DND-41 (cell line): ENCODE measurements at regions not wholly inside any gene's neighbourhood (a gene's known extent, or its start where the extent isn't known, plus 50 kb on each side); places are given as distances from the start of the nearest gene placed in this dataset.

Source experiments
- ATAC-seq: fragments of 200-7000 bp; cut with Tn5 transposase; 3 replicates; pipeline ENCODE4 v1.9.1; 2021; ENCODE audit warnings: low read depth; ENCODE audit not compliant: insufficient read depth
- DNase-seq: peaks from one replicate; pipeline ENCODE4 v3.0.0-alpha.2; 2020
- H2AFZ ChIP-seq: 2 replicates; pipeline ENCODE4 v1.6.0; 2012; ENCODE audit warnings: low read depth, low read length
- H3K27ac ChIP-seq: 2 replicates; pipeline ENCODE4 v1.5.1; 2012; ENCODE audit warnings: low read length, inconsistent platforms
- H3K27me3 ChIP-seq: fragments of 200-600 bp; sonication (generic); 2 replicates; pipeline ENCODE4 v1.6.0; 2012; ENCODE audit warnings: low read length, mild to moderate bottlenecking, inconsistent platforms; ENCODE audit not compliant: insufficient read depth, poor library complexity
- H3K36me3 ChIP-seq: 2 replicates; pipeline ENCODE4 v1.5.1; 2012; ENCODE audit warnings: low read length, inconsistent platforms; ENCODE audit not compliant: insufficient read depth
- H3K4me1 ChIP-seq: 2 replicates; pipeline ENCODE4 v1.5.1; 2012; ENCODE audit warnings: mild to moderate bottlenecking, low read length; ENCODE audit not compliant: insufficient read depth
- H3K4me2 ChIP-seq: 2 replicates; pipeline ENCODE4 v1.6.0; 2012; ENCODE audit warnings: mild to moderate bottlenecking, moderate library complexity, low read length, inconsistent platforms; ENCODE audit not compliant: insufficient read depth
- H3K4me3 ChIP-seq, 2 experiments: fragments of 200-600 bp in 1 of 2; shearing (Covaris generic) in 1 of 2; 2 replicates each; pipeline ENCODE4 v1.5.1; 2012 to 2016; ENCODE audit warnings: inconsistent platforms in 2 of 2, low read length in 2 of 2, mild to moderate bottlenecking in 2 of 2, low read depth in 1 of 2, moderate library complexity in 1 of 2
- H3K79me2 ChIP-seq: 2 replicates; pipeline ENCODE4 v1.6.0; 2012; ENCODE audit warnings: low read length, inconsistent platforms; ENCODE audit not compliant: insufficient read depth
- H3K9ac ChIP-seq: 2 replicates; pipeline ENCODE4 v1.6.0; 2012; ENCODE audit warnings: low read depth, mild to moderate bottlenecking, inconsistent platforms, low read length, moderate library complexity
- H3K9me3 ChIP-seq: 2 replicates; pipeline ENCODE4 v1.5.1; 2012; ENCODE audit warnings: low read length, moderate library complexity, mild to moderate bottlenecking, inconsistent platforms; ENCODE audit not compliant: insufficient read depth, severe bottlenecking
- H4K20me1 ChIP-seq: 2 replicates; pipeline ENCODE4 v1.6.0; 2012; ENCODE audit warnings: low read length; ENCODE audit not compliant: insufficient read depth
- CTCF ChIP-seq: IDR thresholded peaks from 2 replicates; pipeline ENCODE4 v1.5.1; 2012; ENCODE audit warnings: borderline replicate concordance, low read length, moderate library complexity, mild to moderate bottlenecking; ENCODE audit not compliant: poor library complexity, severe bottlenecking; ENCODE audit errors: extremely low read depth
- EZH2 ChIP-seq: IDR thresholded peaks from 3 replicates; pipeline ENCODE4 v1.6.1; 2012; ENCODE audit warnings: borderline replicate concordance, low read depth, mild to moderate bottlenecking, moderate library complexity, low read length, inconsistent platforms; ENCODE audit not compliant: severe bottlenecking

DNA sequence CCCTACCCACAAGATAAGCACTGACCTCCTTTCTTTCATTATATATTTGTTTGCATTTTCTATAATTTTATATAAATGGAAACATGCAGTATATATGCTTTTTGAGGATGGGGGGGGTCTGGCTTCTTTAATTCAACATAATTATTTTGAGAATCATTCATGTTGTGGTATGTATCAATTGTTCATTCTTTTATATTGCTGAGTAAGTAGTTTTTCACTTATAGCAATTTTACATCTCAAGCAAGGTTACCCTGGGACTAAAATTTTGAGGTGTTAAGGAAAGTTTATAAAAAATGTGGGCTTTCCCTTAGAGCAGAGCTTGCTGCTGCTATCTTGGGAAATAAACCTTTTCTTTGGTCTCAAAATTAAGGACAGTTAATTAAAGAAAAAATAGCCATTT lies 89.9 kb upstream of the EGLN3 start:
- peaks cover 49% of the 10 kb centered on the region for H3K4me1 ChIP-seq
- DNase-seq (no peak), ATAC-seq (no peak)
- H3K36me3 ChIP-seq, result no peaks in the 10 kb centered on the region
- H3K79me2 ChIP-seq, result no peaks in the 10 kb centered on the region
- no peaks in the 10 kb centered on the region for H4K20me1 ChIP-seq
- TF ChIP-seq EZH2 (no peak), CTCF (no peak)
- no peak overlapping the region for H3K4me2 ChIP-seq
- no peak overlapping the region for H3K4me3 ChIP-seq
- H3K27me3 ChIP-seq, result no peaks in the 10 kb centered on the region
- H3K9me3 ChIP-seq, result no peaks in the 10 kb centered on the region
- H2AFZ ChIP-seq, result no peak overlapping the region
- no peak overlapping the region for H3K27ac ChIP-seq
- no peak overlapping the region for H3K9ac ChIP-seq

- Histone ChIP-seq H3K4me1 (peaks cover 36% of the 10 kb centered on the region), H3K36me3 (no peaks in the 10 kb centered on the region), H3K9ac (no peak overlapping the region), H3K79me2 (no peaks in the 10 kb centered on the region), H2AFZ (no peak overlapping the region), H3K27me3 (no peaks in the 10 kb centered on the region), H3K4me3 (no peak overlapping the region), H3K27ac (no peak overlapping the region), H3K4me2 (no peak overlapping the region), H4K20me1 (no peaks in the 10 kb centered on the region), H3K9me3 (no peaks in the 10 kb centered on the region)
- ATAC-seq, result no peak
- DNase-seq, result no peak
- no peak for TF ChIP-seq CTCF
- no peak for TF ChIP-seq EZH2
Observed at GRCh38 chr14:34039428-34040047, 88.7 kb upstream of the EGLN3 start.

DNA sequence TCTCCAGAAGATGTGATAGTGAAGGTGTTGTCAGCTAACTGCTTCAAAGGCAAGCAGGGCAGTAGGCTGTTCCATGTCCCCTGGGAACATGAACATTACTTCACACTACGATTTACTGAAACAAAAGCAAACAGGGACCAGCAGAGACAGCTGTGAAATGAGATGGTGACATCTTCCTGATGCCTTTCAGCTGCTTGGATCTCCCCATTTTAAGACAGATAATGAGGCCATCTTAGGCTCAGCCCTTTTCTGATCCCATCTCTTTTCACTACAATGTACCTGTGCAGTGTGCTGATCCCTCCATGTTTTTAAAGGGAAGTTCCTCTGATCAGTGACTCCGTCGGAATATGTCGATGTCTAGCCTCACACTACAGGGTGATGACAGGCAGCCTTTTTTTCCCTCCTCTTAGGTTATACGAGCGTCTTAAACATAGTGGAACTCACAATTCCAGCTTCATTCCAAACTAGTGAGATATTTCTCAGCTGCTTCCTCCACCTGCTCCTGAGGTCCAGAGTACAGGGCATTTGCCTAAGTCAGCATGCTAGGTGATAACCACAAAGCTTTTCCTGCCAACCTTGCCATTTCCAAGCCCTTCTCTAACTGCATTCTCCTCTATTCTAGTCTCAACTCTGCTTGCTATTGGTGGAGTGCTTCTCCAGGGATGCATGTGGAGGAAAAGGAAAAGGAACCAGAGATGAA lies 87.6 kb upstream of the EGLN3 start:
- H3K27ac ChIP-seq, result no peak overlapping the region; the same call in 1 of the 2 replicates
- no peaks in the 10 kb centered on the region for H3K79me2 ChIP-seq
- no peak for DNase-seq

More for the DNA sequence above, 87.6 kb upstream of the EGLN3 start:
- Histone ChIP-seq H3K36me3 (no peaks in the 10 kb centered on the region), H3K4me3 (no peak overlapping the region), H2AFZ (no peak overlapping the region; the same call in 1 of the 2 replicates), H3K9me3 (no peaks in the 10 kb centered on the region), H4K20me1 (no peaks in the 10 kb centered on the region), H3K27me3 (no peaks in the 10 kb centered on the region), H3K9ac (no peak overlapping the region), H3K4me2 (no peak overlapping the region), H3K4me1 (peaks cover 26% of the 10 kb centered on the region)
- peak; percentile 44; the same call in 2 of the 3 replicates for ATAC-seq
- TF ChIP-seq EZH2 (no peak), CTCF (no peak)
